ENCODE measurements at regions not wholly inside any gene's neighbourhood (a gene's known extent, or its start where the extent isn't known, plus 50 kb on each side); places are given as distances from the start of the nearest gene placed in this dataset.
"Not testable (repeated sequence)": the region's sequence is repeated elsewhere in the genome, so short reads cannot be mapped to it uniquely, and the experiment has no call there.

GRCh38 chr2:131753640-131754561 lies 226.2 kb downstream of the CCDC74A start:
- ATAC-seq (no peak), DNase-seq (no peak)
- Mint-ChIP-seq H3K27ac (no peak overlapping the region), H3K27me3 (ENCODE audit: low read depth in 2 of 2) (no peaks in the 10 kb centered on the region), H3K4me3 (no peak overlapping the region), H3K4me1 (no peaks in the 10 kb centered on the region), H3K36me3 (no peaks in the 10 kb centered on the region), H3K9me3 (no peaks in the 10 kb centered on the region)
- peaks cover 3% of the 10 kb centered on the region for H3K9me3 ChIP-seq (ENCODE audit: control insufficient read depth, insufficient read depth, low read length)
- no peak for TF ChIP-seq CTCF (IDR thresholded peaks at IDR 0.05)
- H3K36me3 ChIP-seq (ENCODE audit: control insufficient read depth, insufficient read depth, low read length): no peaks in the 10 kb centered on the region
- H3K27me3 ChIP-seq (ENCODE audit: control insufficient read depth, insufficient read depth, low read length): no peaks in the 10 kb centered on the region
- no peak overlapping the region for H3K27ac ChIP-seq (ENCODE audit: low read length)
- no peak overlapping the region for H3K4me3 ChIP-seq (ENCODE audit: low read length)
- WGBS (ENCODE audit: insufficient coverage): 61% methylated on average over 49 of the region's 50 CpGs
- H3K4me1 ChIP-seq (ENCODE audit: control insufficient read depth, insufficient read depth, low read length): no peaks in the 10 kb centered on the region
- intact Hi-C loops (cut with micrococcal nuclease): no loop called here

GRCh38 chr2:131754929-131755720 lies 227.4 kb downstream of the CCDC74A start:
- WGBS (ENCODE audit: insufficient coverage): 73% methylated on average over 41 of the region's 41 CpGs
- no peak overlapping the region for H3K4me3 ChIP-seq (ENCODE audit: low read length)
- peaks cover 3% of the 10 kb centered on the region for H3K9me3 ChIP-seq (ENCODE audit: control insufficient read depth, insufficient read depth, low read length)
- ATAC-seq (no peak), DNase-seq (no peak)
- Mint-ChIP-seq H3K36me3 (no peaks in the 10 kb centered on the region), H3K9me3 (no peaks in the 10 kb centered on the region), H3K4me3 (no peak overlapping the region), H3K27me3 (ENCODE audit: low read depth in 2 of 2) (no peaks in the 10 kb centered on the region), H3K27ac (no peak overlapping the region), H3K4me1 (no peaks in the 10 kb centered on the region)
- intact Hi-C loops (cut with micrococcal nuclease): no loop called here
- no peak overlapping the region for H3K27ac ChIP-seq (ENCODE audit: low read length)
- H3K4me1 ChIP-seq (ENCODE audit: control insufficient read depth, insufficient read depth, low read length): no peaks in the 10 kb centered on the region
- TF ChIP-seq CTCF (IDR thresholded peaks at IDR 0.05): no peak
- no peaks in the 10 kb centered on the region for H3K36me3 ChIP-seq (ENCODE audit: control insufficient read depth, insufficient read depth, low read length)
- no peaks in the 10 kb centered on the region for H3K27me3 ChIP-seq (ENCODE audit: control insufficient read depth, insufficient read depth, low read length)

GRCh38 chr2:131756141-131756907 lies 228.6 kb downstream of the CCDC74A start:
- no peak overlapping the region for H3K4me3 Mint-ChIP-seq
- Histone ChIP-seq H3K27ac (ENCODE audit: low read length) (no peak overlapping the region), H3K9me3 (ENCODE audit: control insufficient read depth, insufficient read depth, low read length) (peaks cover 3% of the 10 kb centered on the region), H3K4me1 (ENCODE audit: control insufficient read depth, insufficient read depth, low read length) (no peaks in the 10 kb centered on the region), H3K4me3 (ENCODE audit: low read length) (no peak overlapping the region), H3K27me3 (ENCODE audit: control insufficient read depth, insufficient read depth, low read length) (no peaks in the 10 kb centered on the region), H3K36me3 (ENCODE audit: control insufficient read depth, insufficient read depth, low read length) (no peaks in the 10 kb centered on the region)
- no peaks in the 10 kb centered on the region for H3K36me3 Mint-ChIP-seq
- no peaks in the 10 kb centered on the region for H3K27me3 Mint-ChIP-seq (ENCODE audit: low read depth in 2 of 2)
- no peak overlapping the region for H3K27ac Mint-ChIP-seq
- intact Hi-C loops (cut with micrococcal nuclease): no loop called here
- ATAC-seq: no peak
- no peak for TF ChIP-seq CTCF (IDR thresholded peaks at IDR 0.05)
- no peaks in the 10 kb centered on the region for H3K9me3 Mint-ChIP-seq
- H3K4me1 Mint-ChIP-seq: no peaks in the 10 kb centered on the region
- WGBS (ENCODE audit: insufficient coverage): 82% methylated on average over 38 of the region's 40 CpGs
- no peak for DNase-seq

GRCh38 chr2:131758941-131759340 lies 231.3 kb downstream of the CCDC74A start:
- H3K9me3 Mint-ChIP-seq; intact Hi-C loops (cut with micrococcal nuclease); H3K36me3 Mint-ChIP-seq; H3K27me3 ChIP-seq (ENCODE audit: control insufficient read depth, insufficient read depth, low read length); H3K36me3 ChIP-seq (ENCODE audit: control insufficient read depth, insufficient read depth, low read length); H3K4me3 Mint-ChIP-seq; H3K4me1 ChIP-seq (ENCODE audit: control insufficient read depth, insufficient read depth, low read length); ATAC-seq; H3K27ac ChIP-seq (ENCODE audit: low read length); H3K27ac Mint-ChIP-seq; H3K4me1 Mint-ChIP-seq; DNase-seq; H3K27me3 Mint-ChIP-seq (ENCODE audit: low read depth in 2 of 2); H3K4me3 ChIP-seq (ENCODE audit: low read length); H3K9me3 ChIP-seq (ENCODE audit: control insufficient read depth, insufficient read depth, low read length): not testable (repeated sequence)
- WGBS (ENCODE audit: insufficient coverage): 92% methylated on average over 4 of the region's 4 CpGs

GRCh38 chr2:131774955-131775555 lies 247.4 kb downstream of the CCDC74A start:
- ATAC-seq; H3K4me3 ChIP-seq (ENCODE audit: low read length); H3K4me3 Mint-ChIP-seq; DNase-seq; H3K27me3 ChIP-seq (ENCODE audit: control insufficient read depth, insufficient read depth, low read length); H3K36me3 Mint-ChIP-seq; intact Hi-C loops (cut with micrococcal nuclease); H3K4me1 ChIP-seq (ENCODE audit: control insufficient read depth, insufficient read depth, low read length); H3K27ac ChIP-seq (ENCODE audit: low read length); H3K9me3 Mint-ChIP-seq; H3K27ac Mint-ChIP-seq; H3K27me3 Mint-ChIP-seq (ENCODE audit: low read depth in 2 of 2); H3K9me3 ChIP-seq (ENCODE audit: control insufficient read depth, insufficient read depth, low read length); H3K36me3 ChIP-seq (ENCODE audit: control insufficient read depth, insufficient read depth, low read length); H3K4me1 Mint-ChIP-seq: not testable (repeated sequence)
- WGBS (ENCODE audit: insufficient coverage): 86% methylated on average over 8 of the region's 10 CpGs
